Activated naive CD8-positive, alpha-beta T cell treated with anti-CD3 and anti-CD28 coated beads, Interleukin-2, amount 50 U/mL, for 24 hours (primary cell): ENCODE measurements at regions not wholly inside any gene's neighbourhood (a gene's known extent, or its start where the extent isn't known, plus 50 kb on each side); places are given as distances from the start of the nearest gene placed in this dataset.
"Not testable (repeated sequence)": the region's sequence is repeated elsewhere in the genome, so short reads cannot be mapped to it uniquely, and the experiment has no call there.

Experiments
- ATAC-seq: fragments of 150-1000 bp; cut with Tn5 transposase; one replicate; pipeline ENCODE4 v1.10.0; 2021
- DNase-seq: peaks from one replicate; pipeline ENCODE4 v3.0.0; 2021
- H3K27ac Mint-ChIP-seq: one replicate; pipeline ENCODE4 v1.8.0; 2021; ENCODE audit warnings: mild to moderate bottlenecking, mixed read lengths
- H3K27me3 Mint-ChIP-seq: one replicate; pipeline ENCODE4 v1.8.0; 2021; ENCODE audit warnings: mixed read lengths
- H3K36me3 Mint-ChIP-seq: one replicate; pipeline ENCODE4 v1.8.0; 2021; ENCODE audit warnings: low read depth, mixed read lengths
- H3K4me1 Mint-ChIP-seq: one replicate; pipeline ENCODE4 v1.8.0; 2021; ENCODE audit warnings: mixed read lengths
- H3K4me3 Mint-ChIP-seq: one replicate; pipeline ENCODE4 v1.8.0; 2021; ENCODE audit warnings: mild to moderate bottlenecking, moderate library complexity, mixed read lengths
- H3K9me3 Mint-ChIP-seq: one replicate; pipeline ENCODE4 v1.8.0; 2021; ENCODE audit warnings: mixed read lengths

- not testable (repeated sequence) for ATAC-seq, H3K27ac Mint-ChIP-seq, H3K27me3 Mint-ChIP-seq, H3K4me3 Mint-ChIP-seq, DNase-seq, H3K4me1 Mint-ChIP-seq, H3K36me3 Mint-ChIP-seq, H3K9me3 Mint-ChIP-seq
Observed at GRCh38 chr15:24437270-24437669, 238.3 kb upstream of the NPAP1 start.

GRCh38 chr15:24437735-24438134, 237.8 kb upstream of the NPAP1 start:
- not testable (repeated sequence) for DNase-seq, H3K4me3 Mint-ChIP-seq, H3K9me3 Mint-ChIP-seq, H3K36me3 Mint-ChIP-seq, ATAC-seq, H3K4me1 Mint-ChIP-seq, H3K27ac Mint-ChIP-seq, H3K27me3 Mint-ChIP-seq

GRCh38 chr15:24477107-24478025, 198.2 kb upstream of the NPAP1 start:
- H3K27me3 Mint-ChIP-seq, DNase-seq, H3K9me3 Mint-ChIP-seq, H3K27ac Mint-ChIP-seq, ATAC-seq, H3K4me1 Mint-ChIP-seq, H3K36me3 Mint-ChIP-seq, H3K4me3 Mint-ChIP-seq: not testable (repeated sequence)

- not testable (repeated sequence) for H3K27me3 Mint-ChIP-seq, H3K4me1 Mint-ChIP-seq
Observed at GRCh38 chr15:24485885-24486567, 189.5 kb upstream of the NPAP1 start.

GRCh38 chr15:24488164-24488907, 187.2 kb upstream of the NPAP1 start:
- DNase-seq, H3K36me3 Mint-ChIP-seq, H3K4me3 Mint-ChIP-seq, H3K27ac Mint-ChIP-seq, H3K27me3 Mint-ChIP-seq, ATAC-seq, H3K4me1 Mint-ChIP-seq: not testable (repeated sequence)
- peaks cover 27% of the 10 kb centered on the region for H3K9me3 Mint-ChIP-seq

More at GRCh38 chr15:24485885-24486567, 189.5 kb upstream of the NPAP1 start:
- H3K27ac Mint-ChIP-seq, DNase-seq, H3K36me3 Mint-ChIP-seq, ATAC-seq, H3K4me3 Mint-ChIP-seq: not testable (repeated sequence)
- H3K9me3 Mint-ChIP-seq, result peaks cover 22% of the 10 kb centered on the region

- ATAC-seq, H3K27me3 Mint-ChIP-seq, DNase-seq, H3K9me3 Mint-ChIP-seq, H3K36me3 Mint-ChIP-seq, H3K4me1 Mint-ChIP-seq, H3K27ac Mint-ChIP-seq, H3K4me3 Mint-ChIP-seq: not testable (repeated sequence)
Observed at GRCh38 chr15:24505216-24505615, 170.4 kb upstream of the NPAP1 start.

GRCh38 chr15:24509714-24510113, 165.9 kb upstream of the NPAP1 start:
- not testable (repeated sequence) for H3K4me1 Mint-ChIP-seq, ATAC-seq, H3K4me3 Mint-ChIP-seq, DNase-seq, H3K36me3 Mint-ChIP-seq, H3K27me3 Mint-ChIP-seq, H3K27ac Mint-ChIP-seq
- H3K9me3 Mint-ChIP-seq, result peaks cover 21% of the 10 kb centered on the region

- peaks cover 21% of the 10 kb centered on the region for H3K9me3 Mint-ChIP-seq
- ATAC-seq, H3K4me3 Mint-ChIP-seq, H3K36me3 Mint-ChIP-seq, H3K27ac Mint-ChIP-seq, H3K4me1 Mint-ChIP-seq, DNase-seq, H3K27me3 Mint-ChIP-seq: not testable (repeated sequence)
Observed at GRCh38 chr15:24511598-24511997, 164.0 kb upstream of the NPAP1 start.

GRCh38 chr15:24518772-24519171, 156.8 kb upstream of the NPAP1 start:
- not testable (repeated sequence) for H3K4me3 Mint-ChIP-seq, H3K27me3 Mint-ChIP-seq, H3K4me1 Mint-ChIP-seq, H3K36me3 Mint-ChIP-seq, H3K9me3 Mint-ChIP-seq, H3K27ac Mint-ChIP-seq, ATAC-seq, DNase-seq

- H3K4me1 Mint-ChIP-seq, ATAC-seq: not testable (repeated sequence)
Observed at GRCh38 chr15:24531235-24531634, 144.3 kb upstream of the NPAP1 start.

GRCh38 chr15:24534032-24534431, 141.5 kb upstream of the NPAP1 start:
- H3K4me1 Mint-ChIP-seq, result not testable (repeated sequence)

More at GRCh38 chr15:24531235-24531634, 144.3 kb upstream of the NPAP1 start:
- not testable (repeated sequence) for H3K27ac Mint-ChIP-seq, H3K36me3 Mint-ChIP-seq, H3K4me3 Mint-ChIP-seq, H3K27me3 Mint-ChIP-seq, DNase-seq
- H3K9me3 Mint-ChIP-seq, result peaks cover 19% of the 10 kb centered on the region

GRCh38 chr15:24557281-24557680, 118.3 kb upstream of the NPAP1 start:
- not testable (repeated sequence) for H3K4me3 Mint-ChIP-seq, H3K4me1 Mint-ChIP-seq, H3K27me3 Mint-ChIP-seq, H3K36me3 Mint-ChIP-seq, DNase-seq, H3K27ac Mint-ChIP-seq, ATAC-seq
- peaks cover 13% of the 10 kb centered on the region for H3K9me3 Mint-ChIP-seq

More at GRCh38 chr15:24534032-24534431, 141.5 kb upstream of the NPAP1 start:
- not testable (repeated sequence) for DNase-seq, H3K4me3 Mint-ChIP-seq, H3K36me3 Mint-ChIP-seq, ATAC-seq, H3K27ac Mint-ChIP-seq, H3K27me3 Mint-ChIP-seq
- peaks cover 11% of the 10 kb centered on the region for H3K9me3 Mint-ChIP-seq

GRCh38 chr15:24607636-24608035, 67.9 kb upstream of the NPAP1 start:
- Mint-ChIP-seq H3K4me1 (no peaks in the 10 kb centered on the region), H3K36me3 (no peaks in the 10 kb centered on the region)
- DNase-seq, result no peak

GRCh38 chr15:24617646-24618045, 57.9 kb upstream of the NPAP1 start:
- DNase-seq (no peak), ATAC-seq (no peak)
- Mint-ChIP-seq H3K4me1 (no peaks in the 10 kb centered on the region), H3K27me3 (no peaks in the 10 kb centered on the region), H3K27ac (no peak overlapping the region), H3K4me3 (no peak overlapping the region), H3K9me3 (peaks cover 47% of the 10 kb centered on the region), H3K36me3 (no peaks in the 10 kb centered on the region)

More at GRCh38 chr15:24607636-24608035, 67.9 kb upstream of the NPAP1 start:
- Mint-ChIP-seq H3K27me3 (peaks cover 2% of the 10 kb centered on the region), H3K9me3 (peaks cover 18% of the 10 kb centered on the region), H3K4me3 (no peak overlapping the region), H3K27ac (no peak overlapping the region)
- no peak for ATAC-seq
